CD4-positive, alpha-beta T cell treated with Interleukin-15 for 1 hour (primary cell): ENCODE measurements at regions not wholly inside any gene's neighbourhood (a gene's known extent, or its start where the extent isn't known, plus 50 kb on each side); places are given as distances from the start of the nearest gene placed in this dataset.
A peak's percentile ranks its signal among the peaks of the same experiment; 100 is the strongest.

Source experiments
- DNase-seq: peaks from one replicate; pipeline ENCODE4 v3.0.0-alpha.2; 2020

DNA sequence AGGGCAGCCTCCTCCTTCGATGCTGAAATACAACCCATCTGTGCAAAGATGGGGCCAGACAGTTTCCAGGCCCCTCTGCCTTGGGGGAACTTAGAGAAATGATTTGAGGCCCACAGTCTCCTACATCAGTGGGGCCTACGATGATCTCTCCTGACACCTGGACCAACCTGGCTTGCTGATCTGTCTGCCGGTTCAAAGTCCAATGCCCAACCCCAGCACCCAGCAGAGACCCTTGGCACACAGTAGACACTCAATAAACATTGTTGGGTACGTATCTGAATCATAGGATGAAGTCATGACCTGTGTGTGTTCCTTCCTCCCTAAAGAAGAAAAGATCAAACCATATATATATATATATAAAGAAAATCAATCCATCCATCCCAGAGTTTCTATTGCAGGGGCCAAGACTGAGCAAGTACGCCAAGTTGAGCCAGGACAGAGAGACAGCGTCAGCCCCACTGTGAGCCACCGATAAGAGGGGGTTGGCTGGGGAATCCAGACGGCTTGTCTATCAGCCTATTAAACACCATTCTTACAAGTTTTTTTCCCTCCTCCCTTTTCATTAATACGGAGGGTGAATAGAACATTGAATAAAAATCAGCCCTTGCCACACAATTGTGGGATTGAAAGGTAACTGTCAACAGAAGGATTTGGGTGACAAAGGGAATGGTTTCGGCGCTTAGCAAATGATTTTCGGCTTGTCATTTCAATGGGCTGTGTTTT, 244.1 kb downstream of the MN1 start:
- peak; percentile 8 for DNase-seq

DNA sequence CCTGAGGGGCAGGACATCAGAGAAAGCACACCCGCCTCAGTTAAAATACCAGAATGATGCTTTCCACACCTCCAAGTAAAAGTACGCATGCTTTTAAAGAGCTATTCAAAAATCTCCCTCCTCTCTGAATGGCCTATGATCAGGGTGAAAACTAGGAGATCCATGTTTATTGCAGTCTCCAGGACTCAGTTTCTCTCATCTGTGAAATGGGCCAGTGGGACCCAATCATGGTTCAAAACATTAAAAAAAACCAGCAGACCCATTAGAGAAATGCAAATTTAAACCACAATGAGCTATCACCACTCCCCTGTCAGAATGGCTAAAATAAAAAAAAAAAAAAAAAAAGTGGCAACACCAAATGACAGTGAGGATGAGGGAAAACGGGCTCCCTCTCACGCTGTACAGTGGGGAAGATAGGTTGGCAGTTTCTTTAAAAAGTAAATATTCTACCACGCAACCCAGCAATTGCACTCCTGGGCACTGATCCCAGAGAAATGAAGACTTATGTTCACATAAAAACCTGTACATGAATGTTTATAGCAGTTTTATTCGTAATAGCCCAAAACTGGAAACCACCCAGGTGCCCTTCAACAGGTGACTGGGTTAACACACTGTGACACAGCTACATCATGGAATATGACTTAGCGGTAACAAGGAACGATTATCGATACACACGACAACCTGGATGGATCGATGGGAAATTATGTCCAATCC, 242.7 kb downstream of the MN1 start:
- DNase-seq = no peak

DNA sequence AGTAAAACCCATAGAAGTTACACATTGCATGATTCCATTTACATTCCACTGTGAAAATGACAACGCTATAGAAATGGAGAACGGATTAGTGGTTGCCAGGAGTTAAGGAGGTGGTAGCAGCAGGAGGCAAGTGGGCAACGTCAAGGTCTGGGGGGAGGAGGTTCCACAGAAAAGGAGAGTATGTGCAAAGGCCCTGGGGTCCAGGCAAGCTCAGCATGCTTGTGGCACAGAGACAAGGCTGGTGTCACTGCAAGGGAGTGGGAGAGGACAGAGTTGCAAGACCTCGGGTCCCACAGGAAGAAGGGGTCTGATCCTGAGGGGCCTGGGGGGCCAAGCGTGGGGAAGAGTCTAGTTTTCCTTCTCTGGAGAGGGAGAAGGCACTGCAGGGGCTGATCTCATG, 240.8 kb downstream of the MN1 start:
- DNase-seq = no peak

DNA sequence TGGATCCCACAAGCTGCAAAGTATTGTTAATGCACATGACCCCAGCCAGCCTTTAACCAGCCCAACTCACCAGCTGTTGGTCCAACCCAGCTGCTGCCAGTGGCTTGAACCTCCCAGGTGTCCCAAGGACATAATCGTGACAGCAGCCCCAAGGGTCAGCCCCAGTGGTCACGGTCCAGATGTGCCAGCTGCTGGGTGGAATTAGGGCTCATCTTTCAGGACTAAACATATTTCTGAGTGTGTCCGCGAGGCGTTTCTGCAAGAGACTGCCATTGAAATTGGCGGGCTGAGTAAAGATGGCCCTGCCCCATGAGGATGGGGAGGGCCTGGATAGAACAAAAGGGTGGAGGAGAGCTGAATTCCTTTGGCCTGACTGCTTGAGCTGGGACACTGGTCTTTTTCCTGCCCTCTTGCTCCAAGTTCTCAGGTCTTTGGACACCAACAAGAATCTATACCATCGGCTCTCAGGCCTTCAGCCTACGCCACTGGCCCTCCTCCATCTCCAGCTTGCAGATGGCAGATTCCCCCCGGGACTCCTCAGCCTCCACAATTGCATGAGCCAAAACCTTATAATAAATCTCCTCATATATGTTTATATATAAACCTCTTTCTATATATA, 240.2 kb downstream of the MN1 start:
- DNase-seq = no peak

DNA sequence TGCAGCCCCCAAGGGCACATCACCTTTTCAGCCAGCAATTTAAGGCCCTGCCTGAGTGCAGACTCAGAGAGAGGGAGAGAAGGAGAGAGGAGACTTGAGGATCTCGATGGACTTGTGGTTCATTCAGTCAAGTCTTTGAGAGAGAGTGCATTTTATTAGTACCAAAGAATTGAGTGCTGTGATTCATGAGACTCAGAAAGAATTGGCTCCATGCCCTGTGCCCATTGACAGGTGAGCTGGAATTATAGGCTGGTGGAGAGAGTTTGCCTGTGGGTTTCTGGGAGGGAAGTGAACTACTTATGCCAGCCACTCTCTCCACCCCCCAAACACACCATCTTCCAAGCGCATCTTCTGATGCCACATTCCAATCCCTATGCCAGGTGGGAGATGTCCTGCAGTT, 236.8 kb downstream of the MN1 start:
- no peak for DNase-seq

DNA sequence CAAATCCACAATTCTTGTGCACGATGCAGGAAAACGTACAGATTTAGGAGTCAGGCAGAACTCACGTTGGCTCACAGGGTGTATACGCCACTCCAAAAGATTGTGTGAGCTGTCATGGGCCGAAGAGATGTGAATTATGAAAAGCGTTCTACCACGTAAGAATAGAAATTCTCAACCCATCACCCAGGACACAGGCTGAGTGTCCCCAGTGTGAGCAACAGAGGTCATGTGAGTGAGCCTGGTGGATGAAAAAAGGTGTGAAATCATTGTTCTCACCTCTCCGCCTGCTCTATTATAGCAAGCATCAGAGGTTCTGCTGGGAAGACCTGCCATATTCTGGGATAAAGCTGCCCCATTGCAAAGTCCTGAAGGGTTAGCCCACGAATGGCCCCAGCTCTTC, 235.0 kb downstream of the MN1 start:
- no peak for DNase-seq

DNA sequence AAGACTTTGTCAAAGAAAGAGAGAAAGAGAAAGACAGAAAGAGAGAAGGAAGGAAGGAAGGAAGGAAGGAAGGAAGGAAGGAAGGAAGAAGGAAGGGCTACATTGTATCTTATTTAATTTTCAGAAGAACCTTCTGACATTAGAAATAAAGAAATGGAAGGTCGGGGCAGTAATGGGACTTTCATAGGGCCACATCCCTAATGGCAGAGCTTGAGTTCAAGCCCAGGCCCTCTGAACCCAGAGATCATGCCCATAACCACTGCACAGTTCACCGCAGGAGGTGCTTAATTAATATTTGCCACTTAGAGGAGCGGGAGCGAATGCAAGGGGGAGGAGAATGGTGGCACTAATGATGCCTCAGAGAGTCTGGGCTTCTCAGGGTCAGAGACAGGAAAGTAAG, 233.3 kb downstream of the MN1 start:
- DNase-seq = peak; percentile 10

DNA sequence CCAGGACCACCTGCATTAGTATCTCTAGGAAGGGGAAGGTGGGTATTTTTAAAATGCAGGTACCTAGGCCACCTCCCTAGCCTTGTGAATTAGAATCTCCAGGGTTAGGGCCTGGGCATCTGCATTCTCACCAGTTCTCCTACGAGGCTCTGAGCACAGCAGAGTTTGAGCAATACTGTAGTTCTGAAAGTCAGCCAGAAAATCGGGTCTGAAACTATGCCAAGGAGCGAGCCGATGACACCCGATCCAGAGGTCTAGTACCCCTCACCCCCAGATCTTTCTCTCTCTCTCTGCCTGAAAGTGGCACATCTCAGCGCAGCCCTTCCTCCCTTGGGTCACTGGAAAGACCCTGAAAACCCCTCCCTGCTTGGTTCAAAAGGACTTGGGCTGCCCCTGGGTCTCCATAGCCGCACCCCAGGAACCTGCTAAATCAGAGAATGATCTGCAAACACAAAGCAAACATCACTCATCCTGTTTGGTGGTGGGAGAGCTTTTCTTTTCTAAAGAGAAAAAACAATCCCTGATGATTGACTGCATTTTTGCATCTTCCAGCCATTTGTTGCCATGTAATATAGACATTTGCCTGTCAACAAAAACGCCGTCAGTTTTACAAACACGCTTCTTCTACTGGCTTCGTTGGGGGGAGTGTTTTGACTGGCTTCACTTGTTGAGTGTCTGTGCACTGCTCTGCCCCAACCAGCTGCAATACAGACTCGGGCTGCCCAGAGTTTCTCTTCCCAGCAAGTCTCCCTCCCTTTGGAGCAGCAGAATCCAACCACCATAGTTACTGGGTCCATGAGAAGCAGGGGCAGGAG, 229.9 kb downstream of the MN1 start:
- DNase-seq = no peak

DNA sequence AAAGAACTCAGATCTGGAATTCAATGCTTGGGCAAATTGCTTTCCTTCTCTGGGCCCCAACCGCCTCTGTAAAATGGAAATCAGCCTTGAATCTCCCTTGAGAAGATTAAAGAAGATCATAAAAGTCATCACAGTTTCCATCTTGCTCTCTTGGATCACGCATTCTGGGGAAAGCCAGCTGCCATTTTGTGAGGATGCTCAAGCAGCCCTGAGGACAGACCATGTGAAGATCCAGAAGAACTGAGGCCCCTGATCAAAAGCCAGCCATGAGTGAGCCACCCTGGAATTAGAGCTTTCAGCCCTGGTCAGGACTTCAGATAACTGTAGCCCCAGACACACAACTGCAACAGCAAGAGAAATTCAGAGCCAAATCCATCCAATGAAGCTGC, 229.3 kb downstream of the MN1 start:
- DNase-seq = no peak

DNA sequence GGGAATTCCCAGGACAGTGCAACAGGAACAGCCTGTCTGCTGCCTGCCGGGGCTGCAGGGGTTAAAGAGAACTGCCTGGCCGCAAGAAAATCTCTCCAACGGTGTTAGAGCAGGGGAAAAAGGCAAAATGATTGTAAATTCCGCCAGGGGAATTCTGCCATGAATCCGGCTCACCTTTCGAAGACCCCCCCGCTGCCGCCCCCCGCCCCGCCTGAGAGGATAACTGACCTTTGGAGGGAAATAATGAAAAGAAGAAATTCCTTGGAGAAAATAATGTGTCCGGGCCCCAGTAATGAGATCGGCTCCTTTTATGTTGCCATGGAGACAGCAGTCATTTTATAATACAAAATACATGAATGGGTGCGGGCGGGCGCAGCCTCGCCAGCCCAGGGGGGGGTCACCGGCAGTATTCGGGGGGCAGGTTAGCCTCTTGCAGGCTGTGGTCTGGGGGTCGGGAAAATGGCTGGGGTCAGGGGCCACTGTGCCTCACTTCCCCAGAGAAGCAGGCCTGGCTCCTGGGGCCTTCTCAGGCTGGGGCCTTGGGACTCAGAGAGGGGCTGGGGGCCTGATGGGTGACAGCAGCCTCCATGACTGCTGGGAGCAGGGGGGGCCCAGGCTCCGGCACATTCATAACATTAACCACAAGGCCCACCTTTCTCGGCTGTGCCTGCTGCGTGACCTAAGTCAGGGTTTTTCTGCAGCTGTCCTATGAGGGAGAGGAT, 228.1 kb downstream of the MN1 start:
- no peak for DNase-seq

DNA sequence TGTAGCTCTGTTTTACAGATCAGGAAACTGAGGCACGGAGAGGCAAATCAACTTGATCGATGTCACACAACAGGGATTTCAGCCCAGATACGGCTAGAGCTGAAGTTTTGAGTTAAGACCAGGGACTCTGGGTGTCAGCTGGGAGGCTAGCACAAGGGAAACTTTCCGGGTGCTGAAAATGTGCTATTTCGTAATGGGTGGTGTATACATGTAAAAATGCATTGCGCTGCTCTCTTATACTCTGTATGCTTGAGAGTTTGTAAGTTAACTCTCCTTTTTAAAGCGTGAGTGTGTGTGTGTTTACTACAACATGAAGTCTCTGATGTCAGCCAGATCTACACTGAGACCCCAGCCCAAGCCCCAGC, 227.6 kb downstream of the MN1 start:
- DNase-seq = no peak

DNA sequence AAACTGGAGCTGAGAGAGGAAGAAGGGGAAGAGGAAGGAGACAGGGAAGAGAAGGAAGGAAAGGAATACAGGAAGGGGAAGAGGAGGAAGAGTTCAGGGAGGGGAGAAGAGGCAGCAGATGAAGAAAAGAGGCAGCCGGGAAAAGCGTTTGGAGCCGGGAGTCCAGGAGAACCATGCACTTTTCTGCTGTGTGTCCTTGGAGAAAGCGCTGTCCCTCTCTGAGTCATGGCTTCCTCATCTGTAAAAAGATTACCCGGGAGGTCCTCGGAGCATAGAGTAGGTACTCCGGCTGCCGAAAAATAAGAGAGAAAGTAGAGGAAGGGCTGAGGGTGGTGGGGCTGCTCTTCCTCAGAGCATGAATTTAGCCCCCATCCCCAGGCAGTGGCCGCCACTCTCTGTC, 226.9 kb downstream of the MN1 start:
- DNase-seq = no peak

DNA sequence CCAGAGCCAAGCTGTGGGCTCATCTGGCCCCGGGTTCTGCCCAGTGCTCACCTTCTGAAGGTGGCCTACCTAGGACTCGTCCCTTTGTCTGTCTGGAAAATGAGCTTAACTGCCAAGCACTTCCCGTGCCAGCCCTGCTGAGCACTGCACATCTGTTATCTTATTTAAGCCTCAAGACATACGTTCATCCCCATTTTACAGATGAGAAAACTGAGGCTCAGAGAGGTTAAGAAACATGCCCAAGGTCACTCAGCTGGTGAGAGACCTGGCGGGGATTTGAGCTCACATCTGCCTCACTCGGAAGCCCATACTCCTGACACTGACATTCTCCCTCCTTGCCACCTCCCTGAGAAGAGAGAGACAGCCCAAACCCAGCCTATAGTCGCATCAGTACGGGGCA, 226.2 kb downstream of the MN1 start:
- DNase-seq = no peak

DNA sequence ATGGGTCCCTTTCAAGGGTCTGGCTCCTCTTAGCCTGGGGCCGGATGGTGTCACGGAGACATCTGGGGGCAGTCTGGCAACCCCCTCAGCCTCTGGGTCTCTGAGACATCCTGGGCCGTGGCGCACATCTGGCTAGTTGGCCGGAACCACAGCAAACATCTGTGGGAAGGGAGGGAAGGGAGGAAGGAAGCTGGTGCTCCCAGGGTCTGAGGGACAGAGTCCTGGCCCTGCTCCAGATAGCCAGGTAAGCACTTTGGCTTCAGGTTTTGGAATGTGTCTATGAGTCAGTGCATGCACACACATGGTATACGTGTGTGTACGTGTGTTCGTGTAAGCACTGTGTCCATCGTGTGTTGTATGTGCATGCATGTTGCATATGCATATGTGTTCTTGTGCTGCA, 225.1 kb downstream of the MN1 start:
- no peak for DNase-seq

DNA sequence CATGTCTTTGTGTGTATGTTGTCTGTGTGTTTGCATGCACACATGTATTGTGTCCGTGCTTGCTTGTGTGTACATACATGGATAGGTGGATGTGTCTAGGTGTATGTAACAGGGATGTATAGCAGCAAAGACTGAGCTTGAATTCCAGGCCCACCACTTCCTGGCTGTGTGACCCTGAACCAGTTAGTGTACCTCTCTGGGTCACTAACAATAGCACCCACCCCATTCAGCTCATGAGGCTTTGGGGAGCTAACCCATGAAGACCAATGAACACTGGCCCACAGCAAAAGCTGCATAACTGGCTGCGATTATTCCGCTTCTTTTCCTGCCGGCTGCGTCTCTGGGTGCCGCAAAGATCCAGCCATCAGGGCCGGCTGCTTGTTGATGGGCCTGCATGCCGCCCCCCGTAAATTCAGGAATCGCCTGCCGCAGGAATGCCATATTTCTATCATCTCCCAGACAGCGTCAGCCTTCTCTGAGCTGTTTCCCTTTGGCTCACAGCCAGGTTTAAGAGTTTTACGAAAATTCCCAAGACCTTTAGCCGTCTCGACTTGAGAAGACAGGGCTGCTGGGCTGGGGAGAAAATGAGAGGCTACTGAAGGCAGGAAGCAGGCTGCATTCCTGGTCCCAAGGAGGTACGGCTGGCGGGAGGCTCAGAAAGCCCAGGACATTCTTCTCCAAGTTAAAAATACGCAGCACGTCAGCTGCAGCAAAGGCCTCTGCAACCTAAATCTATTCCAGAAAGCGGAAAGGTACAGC, 224.6 kb downstream of the MN1 start:
- DNase-seq = no peak

DNA sequence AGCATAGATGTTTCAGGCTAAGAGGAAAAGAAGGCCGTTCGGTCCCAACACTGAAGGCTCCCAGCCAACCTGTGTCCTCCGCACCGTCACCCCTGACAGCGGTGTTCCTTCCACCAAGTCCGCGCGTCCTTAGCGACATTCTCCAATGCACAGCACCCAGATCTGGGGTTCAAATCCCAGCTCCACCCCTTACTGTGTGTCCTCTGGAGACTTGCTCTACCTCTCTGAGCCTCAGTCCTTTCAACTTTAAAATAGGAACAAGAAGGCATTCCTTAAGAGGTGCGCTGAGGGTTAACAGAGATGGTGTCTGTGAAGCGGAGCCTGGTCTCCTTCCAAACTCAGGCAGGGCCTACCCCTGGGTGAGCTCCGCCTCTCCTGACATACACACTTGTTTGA, 224.0 kb downstream of the MN1 start:
- DNase-seq = no peak

DNA sequence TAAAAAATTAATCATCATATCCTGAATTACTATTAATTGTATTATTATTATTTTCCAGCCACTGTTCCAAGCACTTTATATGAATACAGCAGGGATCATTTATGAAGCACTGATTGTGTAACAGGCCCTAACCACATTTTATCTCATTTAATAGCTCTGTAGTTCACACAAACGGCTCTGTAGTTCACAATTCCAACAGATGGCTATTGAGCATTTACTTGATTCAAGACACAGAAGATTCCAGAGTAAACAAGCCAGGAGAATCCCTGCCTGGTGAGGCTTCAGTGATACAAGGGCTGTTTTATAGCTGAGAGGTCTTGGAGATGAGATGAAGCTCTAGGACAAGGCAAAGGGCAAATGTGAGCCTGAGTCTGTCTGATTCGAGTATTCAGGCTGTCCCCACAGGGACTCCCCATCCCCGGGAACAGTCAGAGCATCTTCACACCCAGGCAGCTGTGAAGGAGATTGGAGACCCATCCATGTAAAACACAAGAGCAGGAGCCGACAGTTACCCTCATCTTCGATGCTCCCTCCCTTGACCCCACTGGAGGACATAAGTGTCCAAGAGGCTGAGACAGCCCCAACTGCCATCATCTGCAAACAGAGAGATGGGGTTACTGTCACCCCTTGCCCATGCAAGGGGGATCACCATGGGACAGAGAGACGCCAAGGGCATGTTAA, 222.5 kb downstream of the MN1 start:
- DNase-seq = no peak

DNA sequence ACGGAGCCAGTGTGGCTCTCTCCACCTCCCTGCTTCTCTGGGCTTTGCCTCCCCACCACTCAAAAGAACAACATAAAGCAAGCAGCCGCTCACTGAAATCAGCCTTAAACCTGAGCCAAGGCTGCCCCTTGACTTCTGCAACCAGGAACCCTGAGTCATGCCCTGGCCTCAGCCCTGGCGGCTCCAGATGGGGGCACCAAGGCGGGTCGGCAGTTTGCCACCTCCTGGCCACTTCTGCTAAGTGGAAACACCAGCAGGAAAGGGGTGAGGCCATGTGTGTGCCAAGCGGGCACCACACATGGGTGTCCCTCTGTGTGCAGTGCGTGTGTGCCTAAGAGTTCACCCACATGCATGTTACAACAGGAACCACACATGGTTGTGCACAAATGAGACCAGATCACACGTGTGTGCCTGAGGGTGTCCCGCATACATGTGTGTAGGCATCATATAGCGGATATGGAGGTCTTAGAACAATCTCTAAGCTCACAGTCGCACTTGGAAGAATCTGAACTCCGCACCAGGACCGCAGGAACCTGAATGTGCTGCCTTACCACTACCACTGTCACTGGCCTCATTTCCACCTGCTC, 221.2 kb downstream of the MN1 start:
- no peak for DNase-seq

DNA sequence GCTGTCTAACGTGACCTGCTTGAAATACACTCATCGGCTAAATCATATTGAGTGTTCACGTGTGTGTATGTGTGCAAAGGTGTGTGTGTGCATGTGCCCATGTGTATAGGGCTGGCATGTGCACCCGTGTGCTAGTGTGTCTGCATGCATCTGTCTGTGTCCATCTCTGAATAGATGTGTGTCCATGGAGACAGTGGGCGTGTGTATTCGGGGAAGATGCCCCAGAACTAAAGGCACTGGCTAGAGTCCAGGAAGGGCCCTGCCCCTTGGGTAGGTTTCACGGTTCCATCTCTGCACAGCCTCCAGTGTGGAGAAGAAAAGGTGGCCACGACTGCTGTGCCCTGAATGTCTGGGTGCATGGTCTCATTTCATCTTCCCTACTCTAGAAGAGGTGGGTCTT, 220.3 kb downstream of the MN1 start:
- DNase-seq = no peak

DNA sequence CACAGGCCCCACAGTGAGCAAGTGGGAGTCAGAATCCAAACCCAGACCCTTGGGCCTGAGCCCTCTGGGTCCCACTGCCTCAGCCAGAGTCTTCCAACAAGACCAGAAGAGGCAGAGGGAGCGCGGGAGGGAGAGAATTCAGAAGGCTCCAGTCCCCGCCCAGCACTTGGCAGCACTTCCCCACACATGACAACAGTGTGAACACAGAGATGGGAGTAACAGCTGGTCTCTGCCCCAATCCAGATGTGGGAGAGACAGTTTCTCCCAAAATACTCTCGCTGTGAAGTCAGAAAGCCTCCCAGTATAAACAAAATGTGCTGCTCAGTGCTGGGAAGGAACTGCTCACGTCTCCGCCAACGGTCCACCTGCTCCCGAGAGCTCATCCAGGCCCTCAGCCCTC, 219.9 kb downstream of the MN1 start:
- no peak for DNase-seq

DNA sequence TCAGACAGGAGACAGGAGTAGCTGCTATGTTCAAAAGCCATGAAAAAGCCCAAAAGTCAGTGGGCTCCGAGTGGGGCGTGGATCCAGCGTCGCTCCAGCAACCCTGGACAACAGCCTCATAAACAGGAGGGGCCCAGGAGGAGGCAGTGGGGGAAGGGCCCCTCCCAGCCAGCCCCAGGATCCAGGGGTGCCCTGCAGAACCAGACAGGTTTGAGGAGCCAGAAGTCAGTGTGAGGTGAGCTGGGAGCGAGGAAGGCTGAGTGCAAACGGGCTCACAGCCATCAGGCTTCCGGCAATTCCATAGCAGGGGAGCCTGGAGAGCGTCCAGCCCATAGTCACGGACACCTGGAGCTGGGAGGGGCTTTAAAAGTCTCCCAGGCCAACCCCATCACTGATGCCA, 217.7 kb downstream of the MN1 start:
- no peak for DNase-seq
